ENCODE measurements at regions not wholly inside any gene's neighbourhood (a gene's known extent, or its start where the extent isn't known, plus 50 kb on each side); places are given as distances from the start of the nearest gene placed in this dataset.

- no peak overlapping the region for H4K8ac ChIP-seq (replicated peaks; ENCODE audit: insufficient read length, low read depth, low read length)
- no peak overlapping the region for H2AK5ac ChIP-seq (ENCODE audit: insufficient read length, low read length)
- Mint-ChIP-seq H3K27me3 (ENCODE audit: low read depth) (peaks cover 14% of the 10 kb centered on the region), H3K27ac (no peak overlapping the region), H3K4me3 (no peak overlapping the region), H3K9me3 (no peaks in the 10 kb centered on the region), H3K4me1 (peaks cover 3 to 6% of the 10 kb centered on the region in 2 experiments; a peak in 3 of 4 replicates), H3K36me3 (ENCODE audit: insufficient read depth in 1 of 3, low read depth in 3 of 3) (no peaks in the 10 kb centered on the region)
- H2BK5ac ChIP-seq (ENCODE audit: insufficient read length, low read length): no peak overlapping the region
- H3K18ac ChIP-seq (ENCODE audit: insufficient read length, low read depth, low read length): no peak overlapping the region
- H3K27me3 ChIP-seq (ENCODE audit: insufficient read depth, low read length): no peaks in the 10 kb centered on the region
- no peak overlapping the region for H2BK20ac ChIP-seq (ENCODE audit: low read depth, low read length, poor library complexity, severe bottlenecking)
- no peak overlapping the region for H3K14ac ChIP-seq (ENCODE audit: insufficient read depth, low read length)
- no peak overlapping the region for H4K5ac ChIP-seq (ENCODE audit: insufficient read length, low read depth, low read length)
- DNase-seq: no peak
- H3K79me1 ChIP-seq (ENCODE audit: insufficient read depth, low read depth, low read length, poor library complexity, severe bottlenecking): no peaks in the 10 kb centered on the region
- no peak overlapping the region for H2AFZ ChIP-seq (ENCODE audit: low read length)
- H2BK15ac ChIP-seq (ENCODE audit: low read depth, low read length): no peak overlapping the region
- H3K9me3 ChIP-seq (ENCODE audit: control insufficient read depth, low read depth, low read length): no peaks in the 10 kb centered on the region
- H3K4me2 ChIP-seq (ENCODE audit: insufficient read depth, insufficient read length, low read length): no peak overlapping the region
- H3K23ac ChIP-seq (ENCODE audit: insufficient read length, low read depth, low read length): no peak overlapping the region
- H4K91ac ChIP-seq (ENCODE audit: insufficient read length, low read depth, low read length): no peak overlapping the region
- no peaks in the 10 kb centered on the region for H3K23me2 ChIP-seq (ENCODE audit: insufficient read length, low read depth, low read length, poor library complexity, severe bottlenecking)
- no peak overlapping the region for H3K27ac ChIP-seq (ENCODE audit: insufficient read length, low read depth, low read length)
- H3K56ac ChIP-seq (ENCODE audit: insufficient read length, low read depth, low read length): no peak overlapping the region
- H3K79me2 ChIP-seq (ENCODE audit: insufficient read depth, low read length): no peaks in the 10 kb centered on the region
- no CpG with 5 or more reads among the region's 2 CpGs for WGBS (ENCODE audit: extremely low coverage, insufficient read length, low lambda C conversion rate)
- no peak overlapping the region for H3K9ac ChIP-seq (ENCODE audit: extremely low read depth, insufficient read length, low read length)
- H3K4ac ChIP-seq (ENCODE audit: low read depth, low read length): no peak overlapping the region
- H2BK120ac ChIP-seq (ENCODE audit: low read depth, low read length, poor library complexity, severe bottlenecking): no peak overlapping the region
- H2BK12ac ChIP-seq (ENCODE audit: insufficient read length, low read depth, low read length): no peak overlapping the region
- TF ChIP-seq CTCF (conservative IDR thresholded peaks at IDR 0.05): no peak
- H3T11ph ChIP-seq (ENCODE audit: low read length): no peak overlapping the region
- no peaks in the 10 kb centered on the region for H4K20me1 ChIP-seq (ENCODE audit: control insufficient read depth, insufficient read depth, insufficient read length)
- no peaks in the 10 kb centered on the region for H3K4me1 ChIP-seq (ENCODE audit: insufficient read depth, low read length)
Measured at GRCh38 chr17:34451313-34451712, 88.3 kb upstream of the CCL1 start.
